ENCODE measurements at regions not wholly inside any gene's neighbourhood (a gene's known extent, or its start where the extent isn't known, plus 50 kb on each side); places are given as distances from the start of the nearest gene placed in this dataset.

GRCh38 chr3:116770815-116771450 lies 61.4 kb downstream of the TUSC7 start (continued):
- TF ChIP-seq SMAD2 (IDR thresholded peaks at IDR 0.05; ENCODE audit: low read depth, low read length): no peak
- no peak for TF ChIP-seq RBFOX2 (IDR thresholded peaks at IDR 0.05; ENCODE audit: low read depth, low read length)
- TF ChIP-seq RFX1 (IDR thresholded peaks at IDR 0.05): no peak
- TF ChIP-seq C11orf30 (IDR thresholded peaks at IDR 0.05; ENCODE audit: low read depth): no peak
- TF ChIP-seq ZNF347 (CRISPR knock-in tag; IDR thresholded peaks at IDR 0.05; ENCODE audit: low read depth): no peak

DNA sequence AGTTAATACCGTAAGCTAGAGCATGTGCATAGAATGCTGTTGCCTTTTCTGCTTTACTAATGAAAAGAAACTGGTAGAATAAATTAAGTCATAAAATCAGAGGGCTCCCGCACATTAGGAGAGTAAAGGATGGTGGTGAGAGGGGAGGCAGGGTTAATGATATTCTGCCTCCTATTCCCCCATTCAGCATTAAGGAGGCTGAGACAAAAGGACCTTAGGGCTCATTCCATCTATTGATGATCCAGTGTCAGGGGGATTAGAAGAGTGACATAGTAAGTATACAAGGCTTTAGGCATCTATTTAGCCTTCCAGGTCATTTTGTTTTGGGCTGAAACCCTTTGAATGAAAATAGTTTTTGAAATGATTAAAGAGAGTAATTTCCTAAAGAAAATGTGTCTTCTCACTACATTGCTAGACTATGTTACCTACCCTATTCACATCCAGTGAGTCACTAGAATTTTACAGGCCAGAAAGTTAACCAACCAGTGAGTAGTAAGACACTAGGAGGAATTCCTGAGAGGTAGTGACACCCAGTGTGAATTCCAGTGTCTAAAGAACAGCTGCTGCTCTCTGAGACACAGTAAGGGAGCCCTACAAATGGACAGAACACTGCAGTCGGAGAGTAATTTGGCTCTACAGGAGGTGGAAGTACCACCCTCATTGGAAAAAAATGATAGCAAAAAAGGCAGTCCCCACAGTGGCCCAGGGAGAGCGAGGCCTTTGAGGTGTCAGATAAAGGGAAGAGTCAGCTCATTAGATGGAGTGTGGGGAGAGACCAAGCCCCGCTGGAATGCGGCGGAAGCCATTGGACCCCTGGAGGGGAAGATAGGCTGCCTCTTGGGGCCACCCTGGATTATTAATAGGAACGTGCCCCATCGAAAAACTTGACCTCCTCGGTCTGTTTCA lies 67.6 kb downstream of the TUSC7 start:
- no TSS peak for BruUV-seq (replicated peaks)
- H3K9me3 ChIP-seq (replicated peaks; ENCODE audit: control insufficient read depth, insufficient read depth, low read depth, low read length): no peaks in the 10 kb centered on the region
- in situ Hi-C loops (cut with MboI): no loop called here
- H3K27ac ChIP-seq (ENCODE audit: extremely low read depth, low read depth, low read length): no peak overlapping the region
- no peak for FAIRE-seq
- no peaks in the 10 kb centered on the region for H4K20me1 ChIP-seq (replicated peaks; ENCODE audit: control insufficient read depth, insufficient read depth, low read length)
- no peak overlapping the region for H2AFZ ChIP-seq (ENCODE audit: low read depth, low read length)
- intact Hi-C loops (cut with micrococcal nuclease): no loop called here
- H3K36me3 ChIP-seq (ENCODE audit: control insufficient read depth, insufficient read depth, low read length): no peaks in the 10 kb centered on the region
- DNase-seq (ENCODE audit: extremely low read depth in 1 of 4, low spot score in 3 of 4): no peak
- no peaks in the 10 kb centered on the region for H3K4me1 ChIP-seq (replicated peaks in 1 of 2; ENCODE audit: control insufficient read depth in 2 of 2, insufficient read depth in 2 of 2, low read length in 2 of 2)
- no peaks in the 10 kb centered on the region for H3K9me1 ChIP-seq (ENCODE audit: control insufficient read depth, insufficient read depth, low read length)
- no peak overlapping the region for H3K4me2 ChIP-seq (ENCODE audit: insufficient read depth, low read length)
- no peak for ATAC-seq
- ChIA-PET CTCF (ENCODE audit: low intra/inter-chr PET ratio) (no interaction called here), POLR2A (no interaction called here)
- no peaks in the 10 kb centered on the region for H3K79me2 ChIP-seq (ENCODE audit: control insufficient read depth, insufficient read depth, low read length)
- H3K9ac ChIP-seq (ENCODE audit: insufficient read depth in 1 of 2, low read depth in 2 of 2, low read length in 2 of 2): no peak overlapping the region
- 3% methylated on average over 9 of the region's 10 CpGs for WGBS (ENCODE audit: insufficient coverage, low coverage, missing lambda C conversion rate)
- no peak overlapping the region for H3K4me3 ChIP-seq
- no peaks in the 10 kb centered on the region for H3K27me3 ChIP-seq (ENCODE audit: control insufficient read depth in 2 of 2, insufficient read depth in 2 of 2, low read length in 2 of 2)
- TF ChIP-seq RCOR1 (IDR thresholded peaks at IDR 0.05; ENCODE audit: borderline replicate concordance in 1 of 2, low read depth in 2 of 2, low read length in 2 of 2): no peak
- no peak for TF ChIP-seq ZNF778 (CRISPR knock-in tag; IDR thresholded peaks at IDR 0.05)
- no peak for TF ChIP-seq NR1H2 (CRISPR knock-in tag; IDR thresholded peaks at IDR 0.05)
- no peak for TF ChIP-seq LEF1 (IDR thresholded peaks at IDR 0.05)
- no peak for TF ChIP-seq PTBP1 (IDR thresholded peaks at IDR 0.05; ENCODE audit: low read depth, low read length)
- TF ChIP-seq ZNF239 (CRISPR knock-in tag; IDR thresholded peaks at IDR 0.05): no peak
- TF ChIP-seq RBBP5 (IDR thresholded peaks at IDR 0.05; ENCODE audit: borderline replicate concordance, insufficient read depth, low read length, poor library complexity, severe bottlenecking): no peak
- no peak for TF ChIP-seq ETS2 (tag; IDR thresholded peaks at IDR 0.05; ENCODE audit: borderline replicate concordance, poor library complexity, severe bottlenecking)
- no peak for TF ChIP-seq PHF21A (IDR thresholded peaks at IDR 0.05; ENCODE audit: borderline replicate concordance, low read depth)
- TF ChIP-seq NFE2L1 (tag; IDR thresholded peaks at IDR 0.05; ENCODE audit: borderline replicate concordance, low read depth): no peak
- TF ChIP-seq TCFL5 (CRISPR knock-in tag; conservative IDR thresholded peaks at IDR 0.05): no peak
- no peak for TF ChIP-seq ZNF512 (tag; IDR thresholded peaks at IDR 0.05)
- TF ChIP-seq DMBX1 (CRISPR knock-in tag; IDR thresholded peaks at IDR 0.05; ENCODE audit: borderline replicate concordance): no peak

Data from K562 (cell line).